Activated CD4-positive, CD25-positive, alpha-beta regulatory T cell (primary cell): ENCODE measurements at regions not wholly inside any gene's neighbourhood (a gene's known extent, or its start where the extent isn't known, plus 50 kb on each side); places are given as distances from the start of the nearest gene placed in this dataset.
"Not testable (repeated sequence)": the region's sequence is repeated elsewhere in the genome, so short reads cannot be mapped to it uniquely, and the experiment has no call there.

Experiments used
- DNase-seq, 4 experiments: peaks; one replicate each; lab custom pipeline; 2025; lab: John Stamatoyannopoulos, UW

- no peak for DNase-seq
These were observed 457.3 kb downstream of the DMAC1 start for GRCh38 chr9:7342229-7342628.

- DNase-seq, result no peak
These were observed 458.0 kb downstream of the DMAC1 start for GRCh38 chr9:7341571-7341970.

GRCh38 chr9:7340451-7340850, 459.1 kb downstream of the DMAC1 start:
- DNase-seq, result no peak

- DNase-seq, result no peak
These were observed 460.8 kb downstream of the DMAC1 start for GRCh38 chr9:7338586-7339281.

GRCh38 chr9:7336356-7337065, 463.1 kb downstream of the DMAC1 start:
- DNase-seq, result no peak

GRCh38 chr9:7333719-7334118, 465.9 kb downstream of the DMAC1 start:
- DNase-seq, result no peak

GRCh38 chr9:7332780-7333179, 466.8 kb downstream of the DMAC1 start:
- no peak for DNase-seq

GRCh38 chr9:7328453-7328852, 471.1 kb downstream of the DMAC1 start:
- DNase-seq, result no peak

- DNase-seq, result no peak
These were observed 473.6 kb downstream of the DMAC1 start for GRCh38 chr9:7325995-7326394.

GRCh38 chr9:7324152-7324598, 475.4 kb downstream of the DMAC1 start:
- no peak for DNase-seq

- DNase-seq, result no peak
These were observed 478.7 kb downstream of the DMAC1 start for GRCh38 chr9:7320841-7321240.

- DNase-seq, result no peak
These were observed 479.4 kb downstream of the DMAC1 start for GRCh38 chr9:7320139-7320538.

- DNase-seq, result no peak
These were observed 480.7 kb downstream of the DMAC1 start for GRCh38 chr9:7318920-7319319.

- no peak for DNase-seq
These were observed 482.6 kb downstream of the DMAC1 start for GRCh38 chr9:7316967-7317366.

- DNase-seq, result no peak
These were observed 483.3 kb downstream of the DMAC1 start for GRCh38 chr9:7316166-7316795.

- DNase-seq, result no peak
These were observed 483.8 kb downstream of the DMAC1 start for GRCh38 chr9:7315746-7316145.

- no peak for DNase-seq
These were observed 484.5 kb downstream of the DMAC1 start for GRCh38 chr9:7315116-7315515.

GRCh38 chr9:7313389-7313788, 486.2 kb downstream of the DMAC1 start:
- DNase-seq, result no peak

GRCh38 chr9:7309051-7309450, 490.5 kb downstream of the DMAC1 start:
- DNase-seq, result not testable (repeated sequence)

GRCh38 chr9:7305677-7306076, 493.9 kb downstream of the DMAC1 start:
- no peak for DNase-seq

GRCh38 chr9:7304627-7304995, 495.0 kb downstream of the DMAC1 start:
- no peak for DNase-seq

- no peak for DNase-seq
These were observed 495.5 kb downstream of the DMAC1 start for GRCh38 chr9:7303907-7304626.

- DNase-seq, result no peak
These were observed 499.1 kb downstream of the DMAC1 start for GRCh38 chr9:7300484-7300883.
